Endothelial cell (in vitro differentiated cells): ENCODE measurements at regions not wholly inside any gene's neighbourhood (a gene's known extent, or its start where the extent isn't known, plus 50 kb on each side); places are given as distances from the start of the nearest gene placed in this dataset.

Experiments used
- DNase-seq: peaks from one replicate; pipeline ENCODE4 v3.0.0; 2021; ENCODE audit warnings: low spot score
- H3K27ac Mint-ChIP-seq: one replicate; pipeline ENCODE4 v1.8.0; 2021; ENCODE audit warnings: mixed read lengths, inconsistent platforms; ENCODE audit not compliant: unreplicated experiment
- H3K27me3 Mint-ChIP-seq: one replicate; pipeline ENCODE4 v1.8.0; 2021; ENCODE audit warnings: mild to moderate bottlenecking, moderate library complexity, mixed read lengths, inconsistent platforms; ENCODE audit not compliant: unreplicated experiment
- H3K36me3 Mint-ChIP-seq: one replicate; pipeline ENCODE4 v1.8.0; 2021; ENCODE audit warnings: mild to moderate bottlenecking, low read depth, mixed read lengths, inconsistent platforms; ENCODE audit not compliant: unreplicated experiment
- H3K4me1 Mint-ChIP-seq: one replicate; pipeline ENCODE4 v1.8.0; 2021; ENCODE audit warnings: mild to moderate bottlenecking, mixed read lengths, inconsistent platforms; ENCODE audit not compliant: unreplicated experiment
- H3K4me3 Mint-ChIP-seq: one replicate; pipeline ENCODE4 v1.8.0; 2021; ENCODE audit warnings: mild to moderate bottlenecking, mixed read lengths, inconsistent platforms; ENCODE audit not compliant: unreplicated experiment
- H3K9me3 Mint-ChIP-seq: one replicate; pipeline ENCODE4 v1.8.0; 2021; ENCODE audit warnings: mixed read lengths, inconsistent platforms; ENCODE audit not compliant: unreplicated experiment
- CTCF ChIP-seq: fragments of 200-600 bp; sonication (generic); IDR thresholded peaks from one replicate; pipeline ENCODE4 v1.5.0; 2021; ENCODE audit warnings: antibody characterized with exemption; ENCODE audit not compliant: unreplicated experiment

- Mint-ChIP-seq H3K9me3 (no peaks in the 10 kb centered on the region), H3K4me3 (no peak overlapping the region), H3K4me1 (peaks cover 7% of the 10 kb centered on the region), H3K27me3 (no peaks in the 10 kb centered on the region), H3K27ac (no peak overlapping the region), H3K36me3 (no peaks in the 10 kb centered on the region)
- no peak for TF ChIP-seq CTCF
- DNase-seq = no peak
Observed at GRCh38 chr11:131178020-131178419, 192.4 kb upstream of the NTM start.

- no peak overlapping the region for H3K27ac Mint-ChIP-seq
- no peak overlapping the region for H3K4me3 Mint-ChIP-seq
- DNase-seq = no peak
- TF ChIP-seq CTCF = no peak
- no peaks in the 10 kb centered on the region for H3K9me3 Mint-ChIP-seq
- peaks cover 7% of the 10 kb centered on the region for H3K4me1 Mint-ChIP-seq
- H3K27me3 Mint-ChIP-seq = no peaks in the 10 kb centered on the region
- no peaks in the 10 kb centered on the region for H3K36me3 Mint-ChIP-seq
Observed at GRCh38 chr11:131178596-131178995, 191.8 kb upstream of the NTM start.

- Mint-ChIP-seq H3K4me3 (no peak overlapping the region), H3K27me3 (no peaks in the 10 kb centered on the region), H3K4me1 (peaks cover 7% of the 10 kb centered on the region), H3K27ac (no peak overlapping the region), H3K9me3 (no peaks in the 10 kb centered on the region), H3K36me3 (no peaks in the 10 kb centered on the region)
- DNase-seq = no peak
- no peak for TF ChIP-seq CTCF
Observed at GRCh38 chr11:131179836-131180235, 190.6 kb upstream of the NTM start.

- H3K9me3 Mint-ChIP-seq = no peaks in the 10 kb centered on the region
- H3K4me1 Mint-ChIP-seq = peaks cover 8% of the 10 kb centered on the region
- no peak for DNase-seq
- H3K27ac Mint-ChIP-seq = no peak overlapping the region
- H3K4me3 Mint-ChIP-seq = no peak overlapping the region
- no peaks in the 10 kb centered on the region for H3K36me3 Mint-ChIP-seq
- H3K27me3 Mint-ChIP-seq = peaks cover 2% of the 10 kb centered on the region
- no peak for TF ChIP-seq CTCF
Observed at GRCh38 chr11:131185915-131186314, 184.5 kb upstream of the NTM start.

GRCh38 chr11:131186629-131187101 is 183.8 kb upstream of the NTM start:
- no peak for TF ChIP-seq CTCF
- no peak overlapping the region for H3K4me3 Mint-ChIP-seq
- H3K27me3 Mint-ChIP-seq = peaks cover 2% of the 10 kb centered on the region
- no peaks in the 10 kb centered on the region for H3K36me3 Mint-ChIP-seq
- no peak overlapping the region for H3K27ac Mint-ChIP-seq
- DNase-seq = peak; percentile 14
- peaks cover 8% of the 10 kb centered on the region for H3K4me1 Mint-ChIP-seq
- no peaks in the 10 kb centered on the region for H3K9me3 Mint-ChIP-seq
